MCF 10A (cell line): ENCODE measurements at regions not wholly inside any gene's neighbourhood (a gene's known extent, or its start where the extent isn't known, plus 50 kb on each side); places are given as distances from the start of the nearest gene placed in this dataset.
A peak's percentile ranks its signal among the peaks of the same experiment; 100 is the strongest.

Source experiments
- BruUV-seq: library from RNA; stranded (reverse); fragments of 400-500 nt; replicated peaks from 2 replicates; lab custom pipeline; 2021; lab: Mats Ljungman, UMichigan
- CTCF ChIA-PET: fragments of 300-600 bp; sonication (Branson Sonifier 250); formaldehyde crosslinking; extraction: SDS; loops from one replicate; lab custom pipeline; 2021; ENCODE audit warnings: antibody characterized with exemption, inconsistent platforms; lab: Yijun Ruan, JAX
- POLR2A ChIA-PET: fragments of 300-600, 350-650 bp; sonication (Branson Sonifier 250); formaldehyde crosslinking; extraction: SDS; loops from one replicate; lab custom pipeline; 2020; ENCODE audit warnings: antibody characterized with exemption, inconsistent platforms; lab: Yijun Ruan, JAX
- DNase-seq: peaks from one replicate; pipeline ENCODE4 v3.0.0-alpha.2; 2018; ENCODE audit not compliant: unreplicated experiment
- H3K27ac Mint-ChIP-seq: one replicate; pipeline ENCODE4 v1.8.0; 2022; ENCODE audit warnings: mild to moderate bottlenecking, low read depth, mixed read lengths; ENCODE audit not compliant: unreplicated experiment
- H3K27me3 Mint-ChIP-seq: one replicate; pipeline ENCODE4 v1.8.0; 2022; ENCODE audit warnings: mixed read lengths; ENCODE audit not compliant: insufficient read depth, unreplicated experiment
- H3K36me3 Mint-ChIP-seq: one replicate; pipeline ENCODE4 v1.8.0; 2022; ENCODE audit warnings: mild to moderate bottlenecking, moderate library complexity, mixed read lengths; ENCODE audit not compliant: insufficient read depth, unreplicated experiment
- H3K4me1 Mint-ChIP-seq: one replicate; pipeline ENCODE4 v1.8.0; 2022; ENCODE audit warnings: mixed read lengths; ENCODE audit not compliant: insufficient read depth, unreplicated experiment
- H3K4me3 Mint-ChIP-seq: one replicate; pipeline ENCODE4 v1.8.0; 2022; ENCODE audit warnings: mild to moderate bottlenecking, moderate library complexity, mixed read lengths; ENCODE audit not compliant: unreplicated experiment
- H3K9me3 Mint-ChIP-seq: one replicate; pipeline ENCODE4 v1.8.0; 2022; ENCODE audit warnings: mixed read lengths; ENCODE audit not compliant: unreplicated experiment
- CTCF ChIP-seq: fragments of 200-600 bp; IDR thresholded peaks from one replicate; pipeline ENCODE4 v1.8.0; 2022; ENCODE audit warnings: antibody characterized with exemption, mild to moderate bottlenecking; ENCODE audit not compliant: unreplicated experiment
- intact Hi-C: fragments of 100-400 bp; cut with micrococcal nuclease; formaldehyde crosslinking; loops from 2 replicates; pipeline ENCODE4 v1.14.1; 2022

GRCh38 chr2:120539424-120539936, 193.5 kb downstream of the INHBB start:
- Mint-ChIP-seq H3K27me3 (no peaks in the 10 kb centered on the region), H3K4me1 (peaks cover 35% of the 10 kb centered on the region), H3K27ac (peak overlapping the region; percentile 93), H3K36me3 (peaks cover 4% of the 10 kb centered on the region), H3K4me3 (no peak overlapping the region), H3K9me3 (no peaks in the 10 kb centered on the region)
- BruUV-seq: no TSS peak
- intact Hi-C loops: no loop called here
- DNase-seq: no peak
- TF ChIP-seq CTCF: no peak
- CTCF ChIA-PET: interaction anchor here (0.6 to 1.8 kb wide), 5 partner anchors 14 to 561 kb away, joined by 3 to 7 read pairs (median 4); no protein-coding TSS in a partner anchor
- POLR2A ChIA-PET: interaction anchor here (1.2 to 2.6 kb wide), 4 partner anchors 9 to 80 kb away, joined by 3 to 14 read pairs (median 6); no protein-coding TSS in a partner anchor

GRCh38 chr2:120539937-120540718, 194.2 kb downstream of the INHBB start:
- H3K4me3 Mint-ChIP-seq: peak overlapping the region; percentile 58
- H3K27ac Mint-ChIP-seq: peak overlapping the region; percentile 93
- BruUV-seq: no TSS peak
- DNase-seq: peak; percentile 93
- TF ChIP-seq CTCF: no peak
- no peaks in the 10 kb centered on the region for H3K27me3 Mint-ChIP-seq
- ChIA-PET CTCF (interaction anchor here (0.6 to 2.0 kb wide), 5 partner anchors 12 to 226 kb away, joined by 3 to 7 read pairs (median 6); no protein-coding TSS in a partner anchor), POLR2A (interaction anchor here (0.7 to 1.2 kb wide), 5 partner anchors 10 to 527 kb away, joined by 3 to 6 read pairs (median 3); partner anchors contain the start of gene EPB41L5)
- peaks cover 35% of the 10 kb centered on the region for H3K4me1 Mint-ChIP-seq
- H3K36me3 Mint-ChIP-seq: peaks cover 4% of the 10 kb centered on the region
- no peaks in the 10 kb centered on the region for H3K9me3 Mint-ChIP-seq
- intact Hi-C loops: no loop called here

- intact Hi-C loops: no loop called here
- no TSS peak for BruUV-seq
- TF ChIP-seq CTCF: no peak
- ChIA-PET POLR2A (interaction anchor here (0.7 to 1.4 kb wide), 7 partner anchors 9 to 528 kb away, joined by 3 to 6 read pairs (median 3); partner anchors contain the start of gene EPB41L5), CTCF (interaction anchor here (2.0 kb wide), 1 partner anchor 11 kb away, joined by 6 read pairs; no protein-coding TSS in a partner anchor)
- Mint-ChIP-seq H3K27me3 (no peaks in the 10 kb centered on the region), H3K4me3 (peak overlapping the region; percentile 58), H3K4me1 (peaks cover 35% of the 10 kb centered on the region), H3K36me3 (peaks cover 4% of the 10 kb centered on the region), H3K27ac (peak overlapping the region; percentile 93), H3K9me3 (no peaks in the 10 kb centered on the region)
- DNase-seq: no peak
Measured at GRCh38 chr2:120540719-120541552, 194.7 kb upstream of the GLI2 start.
